GM18517 (cell line): ENCODE measurements at regions not wholly inside any gene's neighbourhood (a gene's known extent, or its start where the extent isn't known, plus 50 kb on each side); places are given as distances from the start of the nearest gene placed in this dataset.

Source experiments
- ATAC-seq: cut with Tn5 transposase; IDR thresholded peaks from one replicate; pipeline ENCODE4 v1.9.1; 2021; ENCODE audit warnings: mild to moderate bottlenecking, moderate library complexity; ENCODE audit not compliant: unreplicated experiment

DNA sequence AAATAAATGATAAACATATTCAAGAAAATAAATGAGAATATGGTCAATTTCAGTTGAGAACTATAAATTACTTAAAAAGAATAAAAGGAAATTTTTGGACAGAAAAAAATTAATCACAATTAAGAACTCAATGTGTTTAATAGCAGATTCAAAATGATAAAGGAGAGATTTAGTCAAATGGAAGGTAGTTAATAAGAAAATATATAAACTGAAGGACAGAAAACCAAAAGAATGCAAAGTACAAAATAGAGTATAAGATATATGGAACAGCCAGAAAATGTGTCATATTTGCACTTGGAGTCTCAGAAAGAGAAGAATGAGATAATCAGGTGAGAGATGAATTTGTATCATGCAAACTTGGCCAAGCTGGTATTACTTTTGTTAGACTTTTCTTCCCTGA is 201.8 kb upstream of the ARID1B start:
- no peak for ATAC-seq

GRCh38 chr6:156564807-156565149 is 212.4 kb upstream of the ARID1B start:
- no peak for ATAC-seq

- peak; percentile 94 for ATAC-seq
Observed at GRCh38 chr6:156564127-156564806, 212.9 kb upstream of the ARID1B start.

DNA sequence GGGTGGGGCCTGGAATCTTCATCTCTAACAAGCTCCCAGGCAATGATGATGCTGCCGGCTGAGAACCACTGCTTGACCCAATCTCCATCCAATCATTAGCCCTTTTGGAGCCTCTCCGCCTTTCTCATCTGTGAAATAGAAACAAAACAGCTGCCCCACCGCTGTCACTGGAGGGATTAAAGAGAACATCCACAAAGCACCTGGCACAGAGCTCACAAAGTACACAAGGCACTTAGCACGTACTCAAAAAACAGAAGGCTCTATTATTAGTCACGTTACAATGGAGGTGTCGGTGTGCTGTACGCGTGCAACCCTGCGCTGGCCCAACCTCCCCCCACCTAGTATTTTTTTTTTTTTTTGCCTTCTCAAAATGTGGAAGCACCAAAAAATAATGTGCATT is 213.5 kb upstream of the ARID1B start:
- no peak for ATAC-seq

DNA sequence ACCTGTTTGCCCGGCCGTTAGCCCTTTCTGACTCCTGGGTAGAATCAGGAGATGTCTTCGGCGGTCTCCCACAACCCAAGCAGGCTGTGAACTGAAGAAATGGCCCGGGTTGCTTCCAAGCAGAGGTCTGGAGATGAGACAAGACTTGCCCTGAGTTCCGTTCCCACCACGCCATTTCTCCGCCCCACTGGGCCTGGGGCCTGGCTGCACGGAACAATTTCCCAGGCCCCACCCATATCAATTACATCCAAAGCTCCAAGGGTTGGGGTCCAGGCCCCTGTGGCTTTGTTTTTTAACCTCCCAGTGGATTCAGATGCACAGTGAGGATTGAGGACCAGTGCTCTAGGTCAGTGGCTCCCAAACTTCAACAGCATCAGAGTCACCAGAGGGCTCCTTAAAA is 214.5 kb upstream of the ARID1B start:
- no peak for ATAC-seq

- ATAC-seq = no peak
Observed at GRCh38 chr6:156562019-156562418, 215.2 kb upstream of the ARID1B start.

GRCh38 chr6:156560476-156560875 is 216.7 kb upstream of the ARID1B start:
- no peak for ATAC-seq

DNA sequence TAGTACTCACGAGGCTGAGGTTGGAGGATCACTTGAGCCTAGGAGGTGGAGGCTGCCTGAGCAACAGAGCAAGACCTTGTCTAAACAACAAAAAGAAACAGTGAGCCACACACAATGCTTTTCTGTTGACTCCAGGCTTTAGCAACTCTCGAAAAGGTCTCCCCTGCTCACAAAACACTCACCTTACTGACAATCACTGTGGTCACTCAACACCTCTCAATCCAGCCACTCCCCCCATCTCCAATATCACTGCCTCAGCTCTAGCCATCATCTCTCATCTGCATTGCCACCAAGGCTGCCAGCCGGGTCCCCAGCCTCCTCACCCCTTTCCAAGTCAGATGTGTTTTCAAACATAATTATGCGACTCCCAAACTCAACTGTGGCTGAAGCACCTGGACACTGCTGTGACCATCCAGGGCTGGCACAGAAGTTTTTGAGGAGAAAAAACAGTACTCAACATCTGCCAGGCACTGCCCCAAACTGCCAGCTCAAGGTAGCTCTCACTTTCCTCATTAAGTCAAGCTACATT is 218.0 kb upstream of the ARID1B start:
- ATAC-seq = no peak

DNA sequence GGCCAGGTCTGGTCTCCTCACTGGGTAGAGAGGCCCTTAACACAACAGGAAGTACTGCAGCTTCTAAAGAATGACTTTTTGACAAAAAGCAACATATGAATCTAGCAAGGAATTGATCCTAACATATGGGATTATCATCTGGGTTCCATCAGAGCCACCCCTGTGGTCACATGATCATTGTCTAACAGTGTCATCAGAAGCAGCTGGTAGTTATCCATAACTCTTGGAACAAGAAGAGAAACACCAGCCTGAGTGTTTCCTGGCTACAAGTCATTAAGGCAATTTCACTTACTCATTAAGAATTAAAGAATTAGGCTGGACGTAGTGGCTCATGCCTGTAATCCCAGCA is 219.3 kb upstream of the ARID1B start:
- no peak for ATAC-seq

DNA sequence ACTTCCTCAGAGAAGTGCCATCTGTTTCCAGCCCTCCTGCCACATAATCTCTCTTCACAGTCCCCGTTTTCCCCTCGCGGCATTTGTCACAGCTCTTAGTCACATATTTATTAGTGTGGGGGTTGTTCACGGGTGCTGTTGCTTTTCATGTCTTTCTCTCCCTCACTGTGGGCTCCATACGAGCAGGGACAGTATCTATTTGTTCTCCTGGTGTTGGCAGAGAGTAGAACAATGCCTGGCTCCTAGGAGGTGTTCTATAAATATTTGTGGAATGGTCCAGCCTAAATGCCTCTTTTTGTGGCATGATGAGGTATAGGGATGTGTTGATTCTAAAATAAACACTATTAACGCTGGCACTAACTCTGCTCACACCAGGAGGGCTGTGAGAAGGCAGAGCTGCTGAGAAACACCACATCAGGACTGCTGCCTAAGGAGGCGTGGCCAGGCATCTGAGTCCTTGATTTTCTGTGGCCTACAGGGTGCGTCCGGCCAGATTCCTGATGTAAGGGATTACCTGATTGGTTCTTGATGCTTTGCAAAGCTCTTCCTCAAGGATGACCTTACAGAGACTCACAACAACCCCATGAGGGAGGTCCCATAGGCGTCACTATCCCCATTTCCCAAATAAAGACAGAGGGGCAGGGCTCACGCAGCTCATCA is 219.8 kb upstream of the ARID1B start:
- no peak for ATAC-seq

DNA sequence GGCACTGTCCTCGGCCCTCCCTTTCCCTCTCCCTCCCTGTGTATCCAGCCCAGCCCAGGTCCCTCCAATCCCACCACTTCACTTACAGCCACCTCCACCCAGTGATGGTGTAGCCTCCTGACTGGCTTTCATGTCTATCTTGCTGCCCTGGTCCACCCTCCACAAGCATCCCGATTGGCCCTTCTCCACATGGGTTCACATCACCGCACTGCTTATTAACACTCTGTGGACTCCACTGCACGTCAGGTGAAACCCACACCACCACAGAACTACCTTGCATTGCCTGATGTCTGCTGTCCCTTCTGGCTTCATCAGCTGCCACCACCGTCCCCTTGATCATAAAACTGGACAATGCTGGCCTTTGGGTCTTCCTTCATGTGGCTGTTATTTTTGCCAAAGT is 220.4 kb upstream of the ARID1B start:
- no peak for ATAC-seq

- ATAC-seq = no peak
Observed at GRCh38 chr6:156555116-156555515, 222.1 kb upstream of the ARID1B start.

GRCh38 chr6:156554160-156554559 is 223.0 kb upstream of the ARID1B start:
- no peak for ATAC-seq

DNA sequence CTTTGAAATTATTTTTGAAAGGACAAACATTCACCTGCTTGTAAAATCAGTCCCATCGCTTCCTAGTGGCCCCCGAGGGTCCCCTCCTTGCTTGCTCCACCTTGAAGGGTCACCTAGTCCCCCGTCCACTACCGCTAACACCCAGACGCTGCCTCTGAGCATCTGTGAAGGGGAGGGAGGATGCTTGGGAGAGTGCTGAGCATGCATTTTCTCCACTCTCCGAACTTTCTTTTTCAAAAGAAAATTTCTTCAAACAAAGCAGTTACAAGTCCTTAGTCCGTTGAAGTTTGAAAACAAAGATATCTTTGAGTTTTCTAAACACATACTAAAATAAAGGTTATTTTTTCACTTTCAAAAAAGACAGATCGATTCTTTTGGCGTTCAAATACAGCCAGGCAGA is 224.3 kb upstream of the ARID1B start:
- ATAC-seq = no peak

DNA sequence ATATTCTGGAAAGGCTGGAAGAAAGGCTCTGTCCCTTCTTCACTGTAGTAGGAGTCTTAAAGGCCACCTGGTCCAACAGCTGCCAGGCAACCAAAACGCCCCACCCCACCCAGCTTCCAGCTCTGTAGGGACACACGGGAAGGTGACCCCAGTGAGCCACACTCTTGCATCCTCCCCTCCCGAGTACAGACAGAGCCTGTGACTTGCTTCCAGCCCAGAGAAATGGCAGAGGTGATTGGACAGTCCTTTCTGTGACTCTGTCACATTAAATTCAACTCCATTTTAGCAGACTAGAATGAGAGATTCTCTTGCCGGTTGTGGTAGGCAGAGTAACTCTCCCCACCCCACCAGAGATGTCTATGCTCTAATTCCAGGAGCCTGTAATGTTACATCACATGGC is 226.2 kb upstream of the ARID1B start:
- ATAC-seq = no peak

DNA sequence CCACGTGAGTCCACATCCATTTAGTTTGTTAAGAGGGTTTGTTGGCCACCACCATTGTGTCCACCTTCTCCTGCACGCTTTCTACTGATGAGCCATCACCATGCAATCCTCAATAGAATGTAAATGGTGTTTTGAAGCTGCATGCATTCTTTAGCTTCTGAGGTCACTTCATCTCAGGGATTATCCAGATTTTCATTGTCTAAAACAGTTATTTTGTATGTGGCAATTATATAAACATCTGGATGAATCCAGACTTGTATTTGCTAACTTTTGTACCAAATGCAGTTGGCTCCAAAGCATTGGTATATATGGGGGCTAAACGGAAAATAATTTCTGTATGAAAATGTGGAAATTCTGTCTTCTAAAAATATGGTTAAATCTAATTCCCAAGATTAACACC is 231.2 kb upstream of the ARID1B start:
- ATAC-seq = no peak

DNA sequence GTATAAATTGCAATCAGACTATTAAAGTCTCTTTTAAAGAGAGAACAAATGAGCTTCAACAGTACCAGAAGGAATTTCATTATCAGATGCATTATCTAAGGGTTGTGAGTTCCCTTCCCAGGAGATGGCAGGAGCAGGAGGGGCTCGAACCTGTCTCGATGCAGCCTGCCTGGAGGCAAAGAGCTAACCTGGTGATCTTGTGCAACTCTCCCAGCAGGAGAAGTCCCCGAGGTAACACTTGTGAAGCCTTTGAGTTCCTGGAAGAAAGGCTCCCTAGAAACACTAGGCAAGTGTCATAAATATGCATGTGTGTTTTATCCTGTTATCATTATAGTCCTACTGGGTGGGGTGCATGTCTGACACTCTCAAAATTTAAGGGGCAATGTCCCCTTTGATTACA is 232.2 kb upstream of the ARID1B start:
- no peak for ATAC-seq

DNA sequence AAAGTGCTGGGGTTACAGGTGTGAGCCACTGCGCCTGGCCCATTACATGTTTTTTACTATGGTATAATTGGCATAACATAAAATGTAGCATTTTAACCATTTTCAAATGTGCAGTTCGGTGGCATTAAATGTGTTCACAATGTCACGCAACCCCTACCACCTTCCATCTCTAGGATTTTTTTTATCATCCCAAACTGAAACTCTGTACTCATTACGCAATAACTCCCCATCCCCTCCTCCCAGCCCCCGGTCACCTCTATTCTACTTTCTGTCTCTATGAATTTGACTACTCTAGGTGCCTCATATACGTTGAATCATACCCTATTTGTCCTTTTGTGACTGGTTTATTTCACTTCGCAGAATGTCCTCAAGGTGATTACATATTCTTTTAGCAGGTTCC is 233.1 kb upstream of the ARID1B start:
- ATAC-seq = no peak

GRCh38 chr6:156543431-156543830 is 233.7 kb upstream of the ARID1B start:
- no peak for ATAC-seq

GRCh38 chr6:156538875-156539660 is 238.1 kb upstream of the ARID1B start:
- no peak for ATAC-seq

GRCh38 chr6:156534594-156534993 is 242.6 kb upstream of the ARID1B start:
- ATAC-seq = no peak

GRCh38 chr6:156533872-156534524 is 243.2 kb upstream of the ARID1B start:
- no peak for ATAC-seq
